ENCODE measurements at regions not wholly inside any gene's neighbourhood (a gene's known extent, or its start where the extent isn't known, plus 50 kb on each side); places are given as distances from the start of the nearest gene placed in this dataset.

GRCh38 chr20:54272901-54273488, 65.1 kb downstream of the PFDN4 start:
- no peak for DNase-seq

GRCh38 chr20:54275359-54276111, 67.6 kb downstream of the PFDN4 start:
- no peak for DNase-seq

- no peak for DNase-seq
These were observed 68.8 kb downstream of the PFDN4 start for GRCh38 chr20:54276577-54277169.

- DNase-seq = no peak
These were observed 70.4 kb downstream of the PFDN4 start for GRCh38 chr20:54278262-54278661.

- no peak for DNase-seq
These were observed 74.7 kb downstream of the PFDN4 start for GRCh38 chr20:54282625-54283024.

GRCh38 chr20:54283253-54283652, 75.4 kb downstream of the PFDN4 start:
- no peak for DNase-seq

GRCh38 chr20:54284928-54285704, 77.2 kb downstream of the PFDN4 start:
- no peak for DNase-seq

- no peak for DNase-seq
These were observed 82.7 kb downstream of the PFDN4 start for GRCh38 chr20:54290636-54291035.

- no peak for DNase-seq
These were observed 83.6 kb downstream of the PFDN4 start for GRCh38 chr20:54291339-54292010.

GRCh38 chr20:54292185-54292584, 84.3 kb downstream of the PFDN4 start:
- DNase-seq = no peak

- DNase-seq = no peak
These were observed 85.6 kb downstream of the PFDN4 start for GRCh38 chr20:54293526-54293925.

- no peak for DNase-seq
These were observed 86.2 kb downstream of the PFDN4 start for GRCh38 chr20:54294094-54294493.

- no peak for DNase-seq
These were observed 87.8 kb downstream of the PFDN4 start for GRCh38 chr20:54295686-54296085.

GRCh38 chr20:54305421-54305820, 97.5 kb downstream of the PFDN4 start:
- DNase-seq = no peak

- no peak for DNase-seq
These were observed 99.3 kb downstream of the PFDN4 start for GRCh38 chr20:54306985-54307710.

GRCh38 chr20:54308804-54309203, 100.9 kb downstream of the PFDN4 start:
- no peak for DNase-seq

- DNase-seq = no peak
These were observed 111.0 kb downstream of the PFDN4 start for GRCh38 chr20:54318892-54319291.

GRCh38 chr20:54320148-54320607, 112.3 kb downstream of the PFDN4 start:
- DNase-seq = no peak

- no peak for DNase-seq
These were observed 113.6 kb downstream of the PFDN4 start for GRCh38 chr20:54321352-54322087.

GRCh38 chr20:54323227-54323734, 115.4 kb downstream of the PFDN4 start:
- no peak for DNase-seq

GRCh38 chr20:54324041-54324440, 116.2 kb downstream of the PFDN4 start:
- no peak for DNase-seq
